ENCODE measurements at regions not wholly inside any gene's neighbourhood (a gene's known extent, or its start where the extent isn't known, plus 50 kb on each side); places are given as distances from the start of the nearest gene placed in this dataset.
"Not testable (repeated sequence)": the region's sequence is repeated elsewhere in the genome, so short reads cannot be mapped to it uniquely, and the experiment has no call there.

- Histone ChIP-seq H3K27me3 (ENCODE audit: control insufficient read depth in 3 of 3, insufficient read depth in 3 of 3, low read length in 3 of 3) (no peaks in the 10 kb centered on the region), H3K4me3 (ENCODE audit: low read depth in 1 of 3, low read length in 3 of 3) (no peak overlapping the region), H3K36me3 (ENCODE audit: control insufficient read depth in 3 of 3, insufficient read depth in 2 of 3, low read depth in 1 of 3, low read length in 3 of 3) (no peaks in the 10 kb centered on the region), H3K9me3 (ENCODE audit: control insufficient read depth in 2 of 2, insufficient read depth in 1 of 2, low read depth in 1 of 2, low read length in 1 of 2) (no peaks in the 10 kb centered on the region), H3K4me1 (ENCODE audit: control insufficient read depth in 3 of 3, insufficient read depth in 2 of 3, low read depth in 1 of 3, low read length in 2 of 3) (no peaks in the 10 kb centered on the region), H3K27ac (ENCODE audit: low read depth in 1 of 3, low read length in 2 of 3) (no peak overlapping the region)
- FAIRE-seq (no peak), DNase-seq (no peak)
- 74 to 93% (median 87%) methylated on average over 5 of the region's 5 CpGs for WGBS, 3 donors
Measured at GRCh38 chr21:28856588-28857250, 136.0 kb downstream of the LTN1 start.

- WGBS, 3 donors, result 75 to 83% (median 79%) methylated on average over 5 of the region's 5 CpGs
- no peak overlapping the region for H3K27ac ChIP-seq (ENCODE audit: low read depth in 1 of 3, low read length in 2 of 3)
- no peak for DNase-seq
Measured at GRCh38 chr21:28852706-28853105, 140.0 kb downstream of the LTN1 start.

GRCh38 chr21:28851645-28852044 is 141.0 kb downstream of the LTN1 start:
- H3K27me3 ChIP-seq (ENCODE audit: control insufficient read depth in 3 of 3, insufficient read depth in 3 of 3, low read length in 3 of 3), result no peaks in the 10 kb centered on the region
- H3K4me1 ChIP-seq (ENCODE audit: control insufficient read depth in 3 of 3, insufficient read depth in 2 of 3, low read depth in 1 of 3, low read length in 2 of 3), result no peaks in the 10 kb centered on the region
- H3K36me3 ChIP-seq (ENCODE audit: control insufficient read depth in 3 of 3, insufficient read depth in 2 of 3, low read depth in 1 of 3, low read length in 3 of 3), result peaks cover 0 to 2% (median 0%) of the 10 kb centered on the region in 3 donors
- FAIRE-seq (no peak), DNase-seq (no peak)
- 95 to 96% (median 95%) methylated on average over 1 of the region's 1 CpG for WGBS, 3 donors
- H3K4me3 ChIP-seq (ENCODE audit: low read depth in 1 of 3, low read length in 3 of 3), result no peak overlapping the region
- H3K9me3 ChIP-seq (ENCODE audit: control insufficient read depth in 2 of 2, insufficient read depth in 1 of 2, low read depth in 1 of 2, low read length in 1 of 2), result peaks cover 0 to 2% of the 10 kb centered on the region in 2 donors
- H3K27ac ChIP-seq (ENCODE audit: low read depth in 1 of 3, low read length in 2 of 3), result no peak overlapping the region

More at GRCh38 chr21:28852706-28853105, 140.0 kb downstream of the LTN1 start:
- Histone ChIP-seq H3K36me3 (ENCODE audit: control insufficient read depth in 3 of 3, insufficient read depth in 2 of 3, low read depth in 1 of 3, low read length in 3 of 3) (peaks cover 0 to 2% (median 0%) of the 10 kb centered on the region in 3 donors), H3K27me3 (ENCODE audit: control insufficient read depth in 3 of 3, insufficient read depth in 3 of 3, low read length in 3 of 3) (no peaks in the 10 kb centered on the region), H3K9me3 (ENCODE audit: control insufficient read depth in 2 of 2, insufficient read depth in 1 of 2, low read depth in 1 of 2, low read length in 1 of 2) (peaks cover 0 to 2% of the 10 kb centered on the region in 2 donors), H3K4me3 (ENCODE audit: low read depth in 1 of 3, low read length in 3 of 3) (no peak overlapping the region), H3K4me1 (ENCODE audit: control insufficient read depth in 3 of 3, insufficient read depth in 2 of 3, low read depth in 1 of 3, low read length in 2 of 3) (no peaks in the 10 kb centered on the region)
- FAIRE-seq, result no peak

- FAIRE-seq; H3K4me1 ChIP-seq (ENCODE audit: control insufficient read depth in 3 of 3, insufficient read depth in 2 of 3, low read depth in 1 of 3, low read length in 2 of 3); DNase-seq; H3K27me3 ChIP-seq (ENCODE audit: control insufficient read depth in 3 of 3, insufficient read depth in 3 of 3, low read length in 3 of 3); H3K9me3 ChIP-seq (ENCODE audit: control insufficient read depth in 2 of 2, insufficient read depth in 1 of 2, low read depth in 1 of 2, low read length in 1 of 2); H3K27ac ChIP-seq (ENCODE audit: low read depth in 1 of 3, low read length in 2 of 3); H3K36me3 ChIP-seq (ENCODE audit: control insufficient read depth in 3 of 3, insufficient read depth in 2 of 3, low read depth in 1 of 3, low read length in 3 of 3); H3K4me3 ChIP-seq (ENCODE audit: low read depth in 1 of 3, low read length in 3 of 3): not testable (repeated sequence)
- WGBS, 3 donors, result 81 to 100% (median 86%) methylated on average over 1 of the region's 1 CpG
Measured at GRCh38 chr21:28839237-28839636, 153.4 kb downstream of the LTN1 start.

GRCh38 chr21:28837426-28837825 is 155.3 kb downstream of the LTN1 start:
- H3K27me3 ChIP-seq (ENCODE audit: control insufficient read depth in 3 of 3, insufficient read depth in 3 of 3, low read length in 3 of 3); FAIRE-seq; H3K4me3 ChIP-seq (ENCODE audit: low read depth in 1 of 3, low read length in 3 of 3); H3K36me3 ChIP-seq (ENCODE audit: control insufficient read depth in 3 of 3, insufficient read depth in 2 of 3, low read depth in 1 of 3, low read length in 3 of 3); H3K9me3 ChIP-seq (ENCODE audit: control insufficient read depth in 2 of 2, insufficient read depth in 1 of 2, low read depth in 1 of 2, low read length in 1 of 2); H3K27ac ChIP-seq (ENCODE audit: low read depth in 1 of 3, low read length in 2 of 3); H3K4me1 ChIP-seq (ENCODE audit: control insufficient read depth in 3 of 3, insufficient read depth in 2 of 3, low read depth in 1 of 3, low read length in 2 of 3): not testable (repeated sequence)
- WGBS, 3 donors, result 63 to 73% (median 67%) methylated on average over 1 of the region's 1 CpG
- peak in 1 of 2 donors; percentile 17 for DNase-seq

GRCh38 chr21:28836588-28836987 is 156.1 kb downstream of the LTN1 start:
- not testable (repeated sequence) for H3K4me1 ChIP-seq (ENCODE audit: control insufficient read depth in 3 of 3, insufficient read depth in 2 of 3, low read depth in 1 of 3, low read length in 2 of 3); DNase-seq; H3K4me3 ChIP-seq (ENCODE audit: low read depth in 1 of 3, low read length in 3 of 3); H3K27ac ChIP-seq (ENCODE audit: low read depth in 1 of 3, low read length in 2 of 3); H3K27me3 ChIP-seq (ENCODE audit: control insufficient read depth in 3 of 3, insufficient read depth in 3 of 3, low read length in 3 of 3); FAIRE-seq; H3K36me3 ChIP-seq (ENCODE audit: control insufficient read depth in 3 of 3, insufficient read depth in 2 of 3, low read depth in 1 of 3, low read length in 3 of 3); H3K9me3 ChIP-seq (ENCODE audit: control insufficient read depth in 2 of 2, insufficient read depth in 1 of 2, low read depth in 1 of 2, low read length in 1 of 2)
- WGBS, 3 donors, result 77 to 95% (median 81%) methylated on average over 1 of the region's 1 CpG

- 90 to 92% (median 92%) methylated on average over 6 of the region's 6 CpGs for WGBS, 3 donors
- H3K4me1 ChIP-seq (ENCODE audit: control insufficient read depth in 3 of 3, insufficient read depth in 2 of 3, low read depth in 1 of 3, low read length in 2 of 3), result peaks cover 0 to 3% (median 0%) of the 10 kb centered on the region in 3 donors
Measured at GRCh38 chr21:28834335-28835238, 158.1 kb downstream of the LTN1 start.

GRCh38 chr21:28833609-28834008 is 159.1 kb downstream of the LTN1 start:
- no peak for FAIRE-seq

More at GRCh38 chr21:28834335-28835238, 158.1 kb downstream of the LTN1 start:
- Histone ChIP-seq H3K27me3 (ENCODE audit: control insufficient read depth in 3 of 3, insufficient read depth in 3 of 3, low read length in 3 of 3) (no peaks in the 10 kb centered on the region), H3K36me3 (ENCODE audit: control insufficient read depth in 3 of 3, insufficient read depth in 2 of 3, low read depth in 1 of 3, low read length in 3 of 3) (no peaks in the 10 kb centered on the region), H3K27ac (ENCODE audit: low read depth in 1 of 3, low read length in 2 of 3) (no peak overlapping the region), H3K9me3 (ENCODE audit: control insufficient read depth in 2 of 2, insufficient read depth in 1 of 2, low read depth in 1 of 2, low read length in 1 of 2) (no peaks in the 10 kb centered on the region), H3K4me3 (ENCODE audit: low read depth in 1 of 3, low read length in 3 of 3) (no peak overlapping the region)
- FAIRE-seq (no peak), DNase-seq (no peak)

More at GRCh38 chr21:28833609-28834008, 159.1 kb downstream of the LTN1 start:
- WGBS, 3 donors, result 81 to 91% (median 88%) methylated on average over 3 of the region's 3 CpGs
- no peaks in the 10 kb centered on the region for H3K27me3 ChIP-seq (ENCODE audit: control insufficient read depth in 3 of 3, insufficient read depth in 3 of 3, low read length in 3 of 3)
- peaks cover 0 to 3% (median 0%) of the 10 kb centered on the region in 3 donors for H3K4me1 ChIP-seq (ENCODE audit: control insufficient read depth in 3 of 3, insufficient read depth in 2 of 3, low read depth in 1 of 3, low read length in 2 of 3)
- no peak overlapping the region for H3K4me3 ChIP-seq (ENCODE audit: low read depth in 1 of 3, low read length in 3 of 3)
- H3K9me3 ChIP-seq (ENCODE audit: control insufficient read depth in 2 of 2, insufficient read depth in 1 of 2, low read depth in 1 of 2, low read length in 1 of 2), result no peaks in the 10 kb centered on the region
- no peak for DNase-seq
- no peaks in the 10 kb centered on the region for H3K36me3 ChIP-seq (ENCODE audit: control insufficient read depth in 3 of 3, insufficient read depth in 2 of 3, low read depth in 1 of 3, low read length in 3 of 3)
- no peak overlapping the region for H3K27ac ChIP-seq (ENCODE audit: low read depth in 1 of 3, low read length in 2 of 3)
